ENCODE measurements at regions not wholly inside any gene's neighbourhood (a gene's known extent, or its start where the extent isn't known, plus 50 kb on each side); places are given as distances from the start of the nearest gene placed in this dataset.

DNA sequence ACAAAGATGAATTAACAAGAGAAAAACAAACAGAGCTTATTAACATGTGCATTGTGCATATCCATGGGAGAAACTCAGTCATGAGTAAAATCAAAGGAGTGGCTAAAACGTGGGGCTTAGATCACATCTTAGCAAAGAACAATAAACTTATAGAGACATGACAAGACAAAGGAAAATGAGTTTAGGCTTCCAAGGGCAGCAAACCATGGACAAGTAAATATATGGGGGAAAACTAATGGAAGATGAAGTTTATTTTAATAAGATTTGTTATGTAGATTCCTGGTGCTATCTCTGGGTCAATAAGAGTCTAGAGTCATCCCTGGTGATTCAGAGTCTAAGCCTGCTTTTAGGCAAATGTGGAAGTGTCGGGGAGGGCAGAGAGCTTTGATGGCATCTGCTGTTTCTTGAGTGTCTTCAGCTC, 87.2 kb upstream of the PLPP4 start:
- intact Hi-C loops (cut with DNase I), result no loop called here
- TF ChIP-seq, protein P1, sequence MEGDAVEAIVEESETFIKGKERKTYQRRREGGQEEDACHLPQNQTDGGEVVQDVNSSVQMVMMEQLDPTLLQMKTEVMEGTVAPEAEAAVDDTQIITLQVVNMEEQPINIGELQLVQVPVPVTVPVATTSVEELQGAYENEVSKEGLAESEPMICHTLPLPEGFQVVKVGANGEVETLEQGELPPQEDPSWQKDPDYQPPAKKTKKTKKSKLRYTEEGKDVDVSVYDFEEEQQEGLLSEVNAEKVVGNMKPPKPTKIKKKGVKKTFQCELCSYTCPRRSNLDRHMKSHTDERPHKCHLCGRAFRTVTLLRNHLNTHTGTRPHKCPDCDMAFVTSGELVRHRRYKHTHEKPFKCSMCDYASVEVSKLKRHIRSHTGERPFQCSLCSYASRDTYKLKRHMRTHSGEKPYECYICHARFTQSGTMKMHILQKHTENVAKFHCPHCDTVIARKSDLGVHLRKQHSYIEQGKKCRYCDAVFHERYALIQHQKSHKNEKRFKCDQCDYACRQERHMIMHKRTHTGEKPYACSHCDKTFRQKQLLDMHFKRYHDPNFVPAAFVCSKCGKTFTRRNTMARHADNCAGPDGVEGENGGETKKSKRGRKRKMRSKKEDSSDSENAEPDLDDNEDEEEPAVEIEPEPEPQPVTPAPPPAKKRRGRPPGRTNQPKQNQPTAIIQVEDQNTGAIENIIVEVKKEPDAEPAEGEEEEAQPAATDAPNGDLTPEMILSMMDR (IDR thresholded peaks at IDR 0.05), result no peak

DNA sequence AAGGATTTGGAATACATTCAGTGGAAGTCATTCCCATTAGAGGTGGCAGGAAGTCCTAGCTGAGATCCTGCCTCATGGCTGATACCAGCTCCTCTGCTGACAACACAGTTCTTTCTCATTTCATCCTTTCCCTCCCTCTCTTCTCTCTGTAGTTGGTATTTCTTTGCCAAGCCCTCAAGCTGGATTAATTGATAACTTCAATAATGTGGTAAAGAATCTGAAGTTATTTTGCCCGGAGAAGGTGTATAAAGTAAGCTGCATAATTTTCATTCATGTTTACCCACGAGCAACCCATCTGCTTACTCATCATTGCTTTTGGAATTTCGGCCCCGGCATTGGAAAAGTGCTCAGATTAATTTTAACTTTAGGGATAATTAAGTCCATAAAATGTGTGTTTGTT, 85.2 kb upstream of the PLPP4 start:
- TF ChIP-seq, protein P1 (IDR thresholded peaks at IDR 0.05), result no peak
- intact Hi-C loops (cut with DNase I), result no loop called here
- no peaks in the 10 kb centered on the region for H3K9me3 ChIP-seq
- H3K4me1 ChIP-seq, result no peaks in the 10 kb centered on the region
- no peak for DNase-seq (ENCODE audit: low spot score in 2 of 2)
- H3K36me3 ChIP-seq, result no peaks in the 10 kb centered on the region
- H3K27me3 ChIP-seq, result no peaks in the 10 kb centered on the region
- no peak overlapping the region for H3K4me3 ChIP-seq
- no peak overlapping the region for H3K27ac ChIP-seq

More for the DNA sequence above, 87.2 kb upstream of the PLPP4 start:
- H3K27me3 ChIP-seq, result no peaks in the 10 kb centered on the region
- no peaks in the 10 kb centered on the region for H3K9me3 ChIP-seq
- no peak overlapping the region for H3K27ac ChIP-seq
- DNase-seq (ENCODE audit: low spot score in 2 of 2), result no peak
- H3K4me3 ChIP-seq, result no peak overlapping the region
- no peaks in the 10 kb centered on the region for H3K4me1 ChIP-seq
- no peaks in the 10 kb centered on the region for H3K36me3 ChIP-seq

DNA sequence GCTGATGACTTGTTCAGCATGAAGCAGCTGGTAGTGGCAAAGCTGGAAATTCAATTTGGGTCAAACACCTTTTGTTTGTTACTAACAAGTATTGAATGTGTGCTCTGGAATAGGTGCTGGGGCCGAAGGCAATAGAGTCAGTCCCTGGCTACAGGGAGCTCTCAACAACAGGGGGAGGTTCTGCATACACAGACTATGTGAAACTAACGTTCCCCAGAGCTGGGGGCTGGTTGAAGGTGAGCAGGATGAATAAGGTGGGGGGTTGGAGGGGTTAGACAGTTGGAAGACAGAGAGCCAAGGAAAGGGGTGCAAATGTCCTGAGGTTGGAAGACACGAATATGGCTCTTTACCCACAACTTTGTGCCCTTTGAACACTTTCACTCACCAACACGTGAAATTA, 84.1 kb upstream of the PLPP4 start:
- Histone ChIP-seq H3K4me1 (no peaks in the 10 kb centered on the region), H3K9me3 (no peaks in the 10 kb centered on the region), H3K27ac (no peak overlapping the region), H3K27me3 (no peaks in the 10 kb centered on the region), H3K36me3 (no peaks in the 10 kb centered on the region), H3K4me3 (no peak overlapping the region)
- TF ChIP-seq, protein P1 (IDR thresholded peaks at IDR 0.05), result no peak
- intact Hi-C loops (cut with DNase I), result no loop called here
- DNase-seq (ENCODE audit: low spot score in 2 of 2), result no peak

DNA sequence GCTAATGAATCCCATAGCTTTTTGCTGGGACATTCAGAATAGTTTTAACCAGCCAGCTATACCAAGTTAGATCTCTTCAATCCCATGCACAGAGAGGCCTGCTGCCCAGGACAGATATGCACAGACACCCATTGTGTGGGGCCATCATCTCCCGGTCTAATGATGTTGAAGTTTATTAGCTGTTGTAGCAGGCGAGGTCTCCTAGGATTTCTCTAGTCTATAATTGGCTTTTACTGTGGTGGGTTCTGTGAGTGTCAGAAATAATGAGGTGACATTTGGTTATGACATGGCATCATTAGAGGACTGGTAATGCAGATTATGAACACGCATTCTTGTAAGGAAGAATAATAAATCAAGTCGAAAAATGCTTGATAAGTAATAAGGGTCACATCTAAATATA, 81.4 kb upstream of the PLPP4 start:
- Histone ChIP-seq H3K4me1 (no peaks in the 10 kb centered on the region), H3K4me3 (no peak overlapping the region), H3K36me3 (no peaks in the 10 kb centered on the region), H3K9me3 (no peaks in the 10 kb centered on the region), H3K27me3 (no peaks in the 10 kb centered on the region), H3K27ac (no peak overlapping the region)
- TF ChIP-seq, protein P1 (IDR thresholded peaks at IDR 0.05), result no peak
- intact Hi-C loops (cut with DNase I), result no loop called here
- no peak for DNase-seq (ENCODE audit: low spot score in 2 of 2)

DNA sequence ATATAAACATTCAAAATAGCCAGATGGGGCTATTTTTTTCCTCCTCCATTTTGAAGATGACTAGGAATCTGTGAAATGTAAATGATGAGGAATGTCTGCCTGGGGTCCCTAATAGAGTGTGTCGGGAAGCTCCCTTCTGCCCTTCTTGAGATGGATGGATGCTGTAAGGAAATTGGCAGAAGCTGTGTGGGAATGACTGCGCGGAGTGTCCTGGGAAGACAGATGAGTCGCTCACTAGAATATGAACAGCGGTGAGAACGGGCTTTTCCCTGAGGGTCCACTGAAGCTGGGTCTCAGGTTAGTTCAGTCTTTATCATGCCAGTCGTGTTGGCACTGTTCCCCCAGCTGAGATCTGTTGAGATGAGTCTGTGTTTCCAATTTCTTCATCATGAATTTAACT, 75.1 kb upstream of the PLPP4 start:
- H3K9me3 ChIP-seq, result no peaks in the 10 kb centered on the region
- intact Hi-C loops (cut with DNase I), result no loop called here
- no peaks in the 10 kb centered on the region for H3K4me1 ChIP-seq
- no peak overlapping the region for H3K4me3 ChIP-seq
- no peak overlapping the region for H3K27ac ChIP-seq
- no peak for DNase-seq (ENCODE audit: low spot score in 2 of 2)
- no peaks in the 10 kb centered on the region for H3K36me3 ChIP-seq
- TF ChIP-seq, protein P1 (IDR thresholded peaks at IDR 0.05), result no peak
- H3K27me3 ChIP-seq, result no peaks in the 10 kb centered on the region

DNA sequence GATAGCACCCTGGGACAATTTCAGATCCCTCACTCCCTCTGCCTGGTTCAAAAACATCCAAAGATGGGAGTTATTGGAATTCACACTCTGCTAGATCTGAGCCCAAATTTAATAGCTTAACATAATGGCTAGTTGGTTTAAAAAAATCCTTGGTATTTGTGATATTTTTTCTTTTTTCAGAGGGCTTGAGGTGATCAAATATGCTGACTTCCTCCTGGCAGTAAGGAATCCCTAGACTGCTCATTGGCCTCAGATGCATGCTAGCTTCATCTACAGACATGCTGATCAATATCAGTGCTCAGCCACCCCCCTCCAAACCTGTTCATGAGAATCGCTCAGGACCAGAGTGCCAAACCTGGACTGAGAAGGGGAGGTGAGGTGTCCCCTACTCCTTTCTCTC, 74.7 kb upstream of the PLPP4 start:
- no peaks in the 10 kb centered on the region for H3K9me3 ChIP-seq
- H3K36me3 ChIP-seq, result no peaks in the 10 kb centered on the region
- H3K27me3 ChIP-seq, result no peaks in the 10 kb centered on the region
- TF ChIP-seq, protein P1 (IDR thresholded peaks at IDR 0.05), result no peak
- no peak overlapping the region for H3K4me3 ChIP-seq
- H3K27ac ChIP-seq, result no peak overlapping the region
- no peak for DNase-seq (ENCODE audit: low spot score in 2 of 2)
- H3K4me1 ChIP-seq, result no peaks in the 10 kb centered on the region
- intact Hi-C loops (cut with DNase I), result no loop called here

All from ascending aorta (tissue), 2 donors.